Smooth muscle cell (in vitro differentiated cells): ENCODE measurements at regions not wholly inside any gene's neighbourhood (a gene's known extent, or its start where the extent isn't known, plus 50 kb on each side); places are given as distances from the start of the nearest gene placed in this dataset.

Source experiments
- DNase-seq: peaks from one replicate; lab custom pipeline; 2025; ENCODE audit not compliant: unreplicated experiment; lab: John Stamatoyannopoulos, UW
- H2AFZ ChIP-seq: fragments of 200-600 bp; sonication (generic); 2 replicates; pipeline ENCODE4 v1.6.0; 2016; ENCODE audit warnings: antibody characterized with exemption, low read depth, mild to moderate bottlenecking
- H3F3A ChIP-seq: fragments of 200-600 bp; sonication (generic); 2 replicates; pipeline ENCODE4 v1.6.0; 2017; ENCODE audit warnings: antibody characterized with exemption, low read depth
- H3K27ac ChIP-seq: fragments of 200-600 bp; sonication (generic); 2 replicates; pipeline ENCODE4 v1.5.1; 2016; ENCODE audit warnings: low read depth, mild to moderate bottlenecking
- H3K27me3 ChIP-seq: fragments of 200-600 bp; sonication (generic); 2 replicates; pipeline ENCODE4 v1.6.1; 2016; ENCODE audit warnings: low read depth, mild to moderate bottlenecking
- H3K36me3 ChIP-seq: fragments of 200-600 bp; sonication (generic); 2 replicates; pipeline ENCODE4 v1.5.1; 2016; ENCODE audit warnings: low read depth
- H3K4me1 ChIP-seq: fragments of 200-600 bp; sonication (generic); 2 replicates; pipeline ENCODE4 v1.5.1; 2016; ENCODE audit warnings: low read depth
- H3K4me2 ChIP-seq: fragments of 200-600 bp; sonication (generic); 2 replicates; pipeline ENCODE4 v1.6.0; 2016; ENCODE audit warnings: mild to moderate bottlenecking
- H3K4me3 ChIP-seq: fragments of 200-600 bp; sonication (generic); 2 replicates; pipeline ENCODE4 v1.5.1; 2016; ENCODE audit warnings: mild to moderate bottlenecking
- H3K79me2 ChIP-seq: fragments of 200-600 bp; sonication (generic); 2 replicates; pipeline ENCODE4 v1.6.0; 2016; ENCODE audit warnings: low read depth, mild to moderate bottlenecking
- H3K9ac ChIP-seq: fragments of 200-600 bp; sonication (generic); 2 replicates; pipeline ENCODE4 v1.6.0; 2016; ENCODE audit warnings: low read depth
- H3K9me3 ChIP-seq: fragments of 200-600 bp; sonication (generic); replicated peaks from 2 replicates; pipeline ENCODE4 v1.5.1; 2016; ENCODE audit warnings: low read depth
- H4K20me1 ChIP-seq: fragments of 200-600 bp; sonication (generic); 2 replicates; pipeline ENCODE4 v1.6.0; 2016; ENCODE audit warnings: low read depth
- CTCF ChIP-seq: fragments of 200-600 bp; sonication (generic); IDR thresholded peaks from 2 replicates; pipeline ENCODE4 v1.5.1; 2017; ENCODE audit warnings: borderline replicate concordance, mild to moderate bottlenecking, antibody characterized with exemption; ENCODE audit not compliant: insufficient read depth, poor library complexity, severe bottlenecking
- WGBS: methylation state at CpG from one replicate; pipeline ENCODE4 v1.1.7; 2016; ENCODE audit warnings: low lambda C conversion rate; 5-methylcytosine and 5-hydroxymethylcytosine counted together

- Histone ChIP-seq H3K79me2 (no peaks in the 10 kb centered on the region), H3K9me3 (no peaks in the 10 kb centered on the region), H3K4me1 (no peaks in the 10 kb centered on the region), H3K27ac (no peak overlapping the region), H3K36me3 (no peaks in the 10 kb centered on the region), H3K9ac (no peak overlapping the region), H3F3A (no peaks in the 10 kb centered on the region), H3K27me3 (no peaks in the 10 kb centered on the region), H2AFZ (no peak overlapping the region), H4K20me1 (no peaks in the 10 kb centered on the region), H3K4me3 (no peak overlapping the region), H3K4me2 (no peak overlapping the region)
- no peak for DNase-seq
- no peak for TF ChIP-seq CTCF
- WGBS, result 83% methylated on average over 10 of the region's 10 CpGs
Observed at GRCh38 chrX:122004127-122004526, 956.7 kb downstream of the GLUD2 start.

- DNase-seq, result no peak
- Histone ChIP-seq H3K4me1 (no peaks in the 10 kb centered on the region), H2AFZ (no peak overlapping the region), H3K79me2 (no peaks in the 10 kb centered on the region), H3F3A (no peaks in the 10 kb centered on the region), H3K27me3 (no peaks in the 10 kb centered on the region), H3K36me3 (no peaks in the 10 kb centered on the region), H4K20me1 (no peaks in the 10 kb centered on the region), H3K4me3 (no peak overlapping the region), H3K9me3 (peaks cover 6% of the 10 kb centered on the region), H3K9ac (no peak overlapping the region), H3K4me2 (no peak overlapping the region), H3K27ac (no peak overlapping the region)
- no peak for TF ChIP-seq CTCF
- WGBS, result 70% methylated on average over 1 of the region's 1 CpG
Observed at GRCh38 chrX:122026665-122027064, 979.3 kb downstream of the GLUD2 start.

DNA sequence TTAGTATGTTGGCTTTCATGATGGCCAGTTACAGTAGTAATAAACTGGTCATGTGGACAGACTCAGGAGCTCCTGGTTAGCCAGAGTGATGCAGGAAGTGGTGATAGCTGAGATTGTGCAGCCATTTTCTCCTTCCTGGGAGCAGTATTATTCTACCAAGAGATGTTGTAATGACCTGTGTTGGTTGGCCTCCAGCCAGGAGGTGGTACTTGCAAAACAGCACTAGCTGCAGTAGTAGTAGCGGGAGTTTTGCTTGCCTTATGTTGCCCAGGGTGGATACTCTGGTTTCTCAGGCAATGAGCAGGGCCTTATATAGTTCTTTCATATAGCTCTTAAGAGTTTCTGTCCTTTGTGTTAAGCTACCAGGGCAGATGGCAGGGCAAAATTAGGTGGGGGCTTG, 998.8 kb downstream of the GLUD2 start:
- Histone ChIP-seq H3K27me3 (no peaks in the 10 kb centered on the region), H3K9me3 (no peaks in the 10 kb centered on the region), H3K4me3 (no peak overlapping the region), H3K9ac (no peak overlapping the region), H4K20me1 (no peaks in the 10 kb centered on the region), H2AFZ (no peak overlapping the region), H3K4me2 (no peak overlapping the region), H3K4me1 (no peaks in the 10 kb centered on the region), H3F3A (no peaks in the 10 kb centered on the region), H3K27ac (no peak overlapping the region), H3K79me2 (no peaks in the 10 kb centered on the region), H3K36me3 (no peaks in the 10 kb centered on the region)
- DNase-seq, result no peak
- TF ChIP-seq CTCF, result no peak
- WGBS, result 83% methylated on average over 1 of the region's 1 CpG

- Histone ChIP-seq H2AFZ (no peak overlapping the region), H3K4me3 (no peak overlapping the region), H3K4me1 (no peaks in the 10 kb centered on the region), H3K27ac (no peak overlapping the region), H3K9me3 (no peaks in the 10 kb centered on the region), H3K79me2 (no peaks in the 10 kb centered on the region), H4K20me1 (no peaks in the 10 kb centered on the region), H3F3A (no peaks in the 10 kb centered on the region), H3K4me2 (no peak overlapping the region), H3K36me3 (no peaks in the 10 kb centered on the region), H3K27me3 (no peaks in the 10 kb centered on the region), H3K9ac (no peak overlapping the region)
- 65% methylated on average over 5 of the region's 5 CpGs for WGBS
- no peak for TF ChIP-seq CTCF
- no peak for DNase-seq
Observed at GRCh38 chrX:122046815-122047214, 999.4 kb downstream of the GLUD2 start.
